ENCODE measurements at regions not wholly inside any gene's neighbourhood (a gene's known extent, or its start where the extent isn't known, plus 50 kb on each side); places are given as distances from the start of the nearest gene placed in this dataset.
A peak's percentile ranks its signal among the peaks of the same experiment; 100 is the strongest.

- DNase-seq, result no peak
Measured at GRCh38 chr4:120163895-120164294, 97.2 kb upstream of the MAD2L1 start.

GRCh38 chr4:120158841-120159463, 92.3 kb upstream of the MAD2L1 start:
- no peak for DNase-seq

DNA sequence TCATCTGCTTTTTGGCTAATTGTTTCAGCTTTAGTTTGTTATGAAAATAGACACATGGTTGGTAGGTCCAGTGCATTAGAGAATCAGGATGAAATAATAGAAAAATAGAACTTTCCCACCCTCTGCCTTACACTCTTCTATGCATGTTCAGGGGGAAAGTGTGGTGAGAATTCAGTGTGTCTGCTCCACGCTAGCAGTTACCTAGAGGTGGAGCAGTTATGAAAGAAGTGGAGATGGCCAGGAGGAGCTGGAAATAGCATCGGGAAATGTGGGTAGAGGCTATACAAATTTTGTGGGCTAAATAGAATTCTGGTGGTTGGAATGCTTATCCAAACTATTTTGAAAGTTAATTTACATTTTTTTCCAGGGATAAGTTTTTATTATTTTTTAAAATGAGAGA, 91.4 kb upstream of the MAD2L1 start:
- DNase-seq, result no peak

DNA sequence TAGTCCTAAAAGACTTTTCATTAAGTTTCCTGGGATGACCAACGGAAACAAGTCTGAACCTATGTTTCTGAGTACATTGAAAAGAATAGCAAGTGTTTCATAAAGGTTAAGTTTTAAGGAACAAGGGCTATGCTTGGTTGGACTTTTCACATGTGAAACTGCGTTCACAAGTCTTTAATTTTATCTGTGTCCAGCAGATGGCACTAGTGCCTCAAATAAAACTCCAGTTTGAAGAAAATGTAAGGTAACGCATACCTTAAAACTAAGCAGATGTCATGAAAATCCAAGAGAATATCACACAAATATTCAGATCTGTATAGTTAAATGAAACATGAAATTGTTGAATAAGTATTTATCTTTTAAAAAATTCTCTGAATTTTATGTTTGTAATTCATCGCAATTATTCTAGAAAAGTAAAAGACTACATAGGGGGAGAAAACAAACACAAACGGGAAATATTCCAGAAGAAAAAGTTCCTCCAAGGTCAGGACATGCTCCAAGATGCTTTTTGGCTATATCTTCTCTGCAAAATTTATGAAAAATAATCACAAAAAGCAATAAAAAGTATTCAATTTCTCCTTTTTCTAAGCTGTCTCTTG, 89.6 kb upstream of the MAD2L1 start:
- peak; percentile 47 for DNase-seq

GRCh38 chr4:120155287-120155686, 88.6 kb upstream of the MAD2L1 start:
- no peak for DNase-seq

DNA sequence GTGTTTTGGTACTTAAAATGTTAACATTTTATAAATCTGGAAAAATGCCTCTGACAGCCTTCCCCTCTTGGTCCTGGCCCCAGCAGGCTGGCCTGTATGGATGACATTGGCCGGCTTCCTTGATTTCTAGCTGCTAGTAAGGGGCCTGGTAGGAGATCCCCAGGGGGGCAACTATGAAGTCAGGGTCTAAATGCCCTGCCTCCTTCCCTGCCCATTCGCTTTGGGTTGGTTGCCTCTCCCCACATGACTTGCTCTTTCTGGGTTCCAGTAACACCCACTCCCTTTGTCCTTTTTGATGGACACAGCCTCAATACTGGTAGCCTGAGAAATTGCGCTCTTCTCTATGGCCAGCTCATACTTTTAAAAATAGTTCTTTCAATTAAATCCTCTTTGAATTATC, 78.0 kb upstream of the MAD2L1 start:
- no peak for DNase-seq

- no peak for DNase-seq
Measured at GRCh38 chr4:120144041-120144440, 77.4 kb upstream of the MAD2L1 start.

DNA sequence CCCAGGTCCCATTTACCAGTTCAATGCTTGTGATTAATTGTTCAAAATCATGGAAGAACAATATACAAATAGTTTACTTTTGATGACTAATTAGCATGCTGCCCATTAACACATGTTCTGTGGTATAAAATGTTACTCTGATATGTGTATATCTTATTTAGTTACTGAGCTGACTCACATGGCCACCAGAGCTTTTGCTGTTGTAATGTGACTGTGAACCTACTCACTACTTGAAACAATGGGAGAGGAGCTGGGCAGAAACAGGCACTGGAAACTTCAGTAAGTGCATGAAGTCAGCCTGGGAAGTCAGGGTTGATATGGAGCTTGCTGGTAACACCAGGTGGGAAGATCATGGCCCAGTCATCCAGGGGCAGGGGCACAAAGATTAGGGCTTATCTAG, 72.7 kb upstream of the MAD2L1 start:
- DNase-seq, result no peak

GRCh38 chr4:120132935-120133334, 66.3 kb upstream of the MAD2L1 start:
- no peak for DNase-seq

DNA sequence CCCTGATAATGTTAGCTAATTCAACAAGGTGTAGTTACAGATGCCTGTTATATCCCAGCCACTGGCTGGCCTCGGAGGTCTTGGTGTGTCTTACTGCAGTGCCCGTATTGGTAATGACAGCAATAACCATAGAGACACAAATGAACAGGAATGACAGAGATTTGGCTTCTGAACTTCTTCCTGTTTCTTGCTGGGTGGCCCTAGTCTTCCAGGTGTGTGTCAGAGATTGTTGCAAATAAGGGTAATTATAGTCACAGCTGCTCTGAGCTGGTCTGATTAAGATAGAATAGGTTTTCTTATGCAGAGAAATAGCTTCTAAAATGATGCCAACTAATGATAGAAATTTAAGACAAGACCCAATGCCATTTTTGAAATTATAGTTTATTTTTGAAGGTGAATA, 64.1 kb upstream of the MAD2L1 start:
- no peak for DNase-seq
